GM10266 (cell line): ENCODE measurements at regions not wholly inside any gene's neighbourhood (a gene's known extent, or its start where the extent isn't known, plus 50 kb on each side); places are given as distances from the start of the nearest gene placed in this dataset.

Experiments used
- DNase-seq: peaks from one replicate; pipeline ENCODE4 v3.0.0; 2012; ENCODE audit errors: extremely low spot score
- TF ChIP-seq, protein P1 (sequence below): IDR thresholded peaks from 2 replicates; pipeline ENCODE4 v1.5.1; 2012; ENCODE audit warnings: mild to moderate bottlenecking, low read depth; ENCODE audit not compliant: control insufficient read depth, insufficient read depth; ENCODE audit errors: missing control alignments

DNA sequence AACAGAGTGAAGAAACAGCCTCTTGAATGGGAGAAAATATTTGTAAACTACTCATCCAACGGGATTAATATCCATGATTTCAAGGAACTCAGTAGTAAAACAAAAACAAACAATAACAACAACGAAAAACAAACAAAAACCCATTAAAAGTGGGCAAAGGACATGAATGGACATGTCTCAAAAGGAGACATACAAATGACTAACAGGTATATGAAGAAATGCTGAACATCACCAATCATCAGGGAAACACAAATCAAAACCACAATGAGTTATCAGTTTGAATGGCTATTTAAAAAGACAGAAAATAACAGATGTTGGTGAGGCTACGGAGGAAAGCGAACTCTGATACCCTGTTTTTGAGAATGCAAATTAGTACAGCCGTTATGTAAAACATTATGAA is 224.8 kb upstream of the NRXN1 start:
- DNase-seq: no peak
- TF ChIP-seq, protein P1, sequence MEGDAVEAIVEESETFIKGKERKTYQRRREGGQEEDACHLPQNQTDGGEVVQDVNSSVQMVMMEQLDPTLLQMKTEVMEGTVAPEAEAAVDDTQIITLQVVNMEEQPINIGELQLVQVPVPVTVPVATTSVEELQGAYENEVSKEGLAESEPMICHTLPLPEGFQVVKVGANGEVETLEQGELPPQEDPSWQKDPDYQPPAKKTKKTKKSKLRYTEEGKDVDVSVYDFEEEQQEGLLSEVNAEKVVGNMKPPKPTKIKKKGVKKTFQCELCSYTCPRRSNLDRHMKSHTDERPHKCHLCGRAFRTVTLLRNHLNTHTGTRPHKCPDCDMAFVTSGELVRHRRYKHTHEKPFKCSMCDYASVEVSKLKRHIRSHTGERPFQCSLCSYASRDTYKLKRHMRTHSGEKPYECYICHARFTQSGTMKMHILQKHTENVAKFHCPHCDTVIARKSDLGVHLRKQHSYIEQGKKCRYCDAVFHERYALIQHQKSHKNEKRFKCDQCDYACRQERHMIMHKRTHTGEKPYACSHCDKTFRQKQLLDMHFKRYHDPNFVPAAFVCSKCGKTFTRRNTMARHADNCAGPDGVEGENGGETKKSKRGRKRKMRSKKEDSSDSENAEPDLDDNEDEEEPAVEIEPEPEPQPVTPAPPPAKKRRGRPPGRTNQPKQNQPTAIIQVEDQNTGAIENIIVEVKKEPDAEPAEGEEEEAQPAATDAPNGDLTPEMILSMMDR: no peak

GRCh38 chr2:51251356-51251755 is 219.4 kb upstream of the NRXN1 start:
- TF ChIP-seq, protein P1: no peak
- no peak for DNase-seq

DNA sequence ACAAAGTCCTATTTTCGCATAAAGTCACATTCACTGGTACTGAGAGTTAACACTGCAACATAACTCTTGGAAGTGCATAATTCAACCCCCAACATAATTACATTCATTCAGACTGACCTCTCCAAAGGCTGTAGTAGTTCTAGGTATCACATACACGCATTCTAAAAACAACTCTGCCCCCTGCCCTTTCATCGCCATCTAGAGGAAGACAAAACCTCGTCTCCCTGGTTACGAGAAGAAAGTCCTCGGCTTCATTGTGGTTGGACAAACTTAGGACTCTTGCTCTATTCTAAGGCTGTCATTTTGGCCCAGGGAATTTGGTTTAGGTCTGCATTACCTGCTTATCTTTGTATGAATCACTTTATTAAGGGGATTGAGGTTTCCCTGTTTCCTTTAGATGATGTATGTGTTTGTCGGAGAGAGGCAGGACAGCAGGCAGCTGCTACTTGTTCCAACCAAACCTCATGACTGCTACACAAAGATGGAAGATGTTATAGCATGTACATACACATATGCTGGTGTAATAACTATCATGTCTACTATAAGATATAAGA is 215.4 kb upstream of the NRXN1 start:
- DNase-seq: no peak
- TF ChIP-seq, protein P1: no peak

- DNase-seq: no peak
- TF ChIP-seq, protein P1: no peak
Measured at GRCh38 chr2:51243892-51244535, 212.1 kb upstream of the NRXN1 start.

GRCh38 chr2:51237626-51238271 is 205.8 kb upstream of the NRXN1 start:
- no peak for DNase-seq
- TF ChIP-seq, protein P1: no peak

DNA sequence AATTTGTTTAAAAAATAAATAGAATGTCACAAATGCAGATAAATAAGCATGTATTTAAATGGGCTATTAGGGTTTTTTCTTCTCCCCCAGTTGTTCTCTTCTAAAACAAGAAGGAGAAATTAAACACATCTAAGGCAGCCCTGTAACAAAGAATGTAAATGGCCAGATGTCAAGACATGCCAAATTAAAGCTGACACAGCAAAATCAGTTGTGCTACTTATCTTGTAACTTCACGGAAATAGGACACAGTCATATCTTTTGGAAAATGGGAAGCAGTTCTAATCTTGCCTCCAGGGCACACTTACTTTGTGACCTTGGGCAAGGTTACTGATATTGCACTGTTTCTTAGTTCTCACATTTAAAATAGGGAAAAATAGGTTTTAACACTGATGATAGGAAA is 200.1 kb upstream of the NRXN1 start:
- TF ChIP-seq, protein P1: no peak
- DNase-seq: no peak

DNA sequence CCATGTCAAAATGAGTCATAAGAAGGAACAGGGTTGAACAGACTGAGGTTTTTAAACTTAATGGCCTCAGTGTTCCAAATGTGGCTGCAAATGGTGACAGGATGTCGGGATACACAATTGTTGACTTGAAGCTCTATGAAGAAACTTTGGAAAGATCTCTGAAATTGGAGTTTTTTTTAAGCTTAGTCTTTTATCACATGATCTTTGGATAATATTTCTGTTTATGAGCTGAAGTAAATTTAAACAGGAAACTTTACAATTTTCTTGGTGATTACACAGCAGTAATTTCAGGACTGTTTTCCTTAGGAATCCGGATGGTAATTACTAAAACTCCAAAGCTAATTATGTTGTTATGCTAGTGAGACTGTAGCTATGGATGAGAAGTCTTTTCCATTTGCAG is 199.1 kb upstream of the NRXN1 start:
- TF ChIP-seq, protein P1: no peak
- no peak for DNase-seq
